PC-3 (cell line): ENCODE measurements at regions not wholly inside any gene's neighbourhood (a gene's known extent, or its start where the extent isn't known, plus 50 kb on each side); places are given as distances from the start of the nearest gene placed in this dataset.

Experiments
- CTCF ChIP-seq: fragments of 300-600 bp; sonication (generic); conservative IDR thresholded peaks from 2 replicates; pipeline ENCODE4 v1.5.1; 2017; ENCODE audit warnings: antibody characterized with exemption, low read depth, mild to moderate bottlenecking, low read length
- EZH2 ChIP-seq: fragments of 300-600 bp; sonication (generic); IDR thresholded peaks from one replicate; pipeline ENCODE4 v1.6.1; 2017; ENCODE audit warnings: antibody characterized with exemption, mild to moderate bottlenecking, low read length; ENCODE audit not compliant: unreplicated experiment

GRCh38 chr6:139941826-139942225 lies 567.4 kb upstream of the CITED2 start:
- TF ChIP-seq CTCF (no peak), EZH2 (no peak)
